ENCODE measurements at regions not wholly inside any gene's neighbourhood (a gene's known extent, or its start where the extent isn't known, plus 50 kb on each side); places are given as distances from the start of the nearest gene placed in this dataset.

- no peak for TF ChIP-seq CTCF (IDR thresholded peaks at IDR 0.05; ENCODE audit: control extremely low read depth in 1 of 3, insufficient read depth in 1 of 3, low read depth in 1 of 3, low read length in 3 of 3)
- TF ChIP-seq, protein P1, sequence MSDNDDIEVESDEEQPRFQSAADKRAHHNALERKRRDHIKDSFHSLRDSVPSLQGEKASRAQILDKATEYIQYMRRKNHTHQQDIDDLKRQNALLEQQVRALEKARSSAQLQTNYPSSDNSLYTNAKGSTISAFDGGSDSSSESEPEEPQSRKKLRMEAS (IDR thresholded peaks at IDR 0.05): no peak
- TF ChIP-seq TCF12 (IDR thresholded peaks at IDR 0.05; ENCODE audit: low read depth, low read length): no peak
- no peak for TF ChIP-seq RBBP5 (IDR thresholded peaks at IDR 0.05; ENCODE audit: borderline replicate concordance, low read depth, low read length)
- no peak for TF ChIP-seq KDM1A (IDR thresholded peaks at IDR 0.05; ENCODE audit: borderline replicate concordance, low read length)
- no peak for TF ChIP-seq EGR1 (IDR thresholded peaks at IDR 0.05; ENCODE audit: borderline replicate concordance, low read depth, low read length)
- no peak for TF ChIP-seq TEAD4 (IDR thresholded peaks at IDR 0.05; ENCODE audit: low read depth, low read length)
- no peak for TF ChIP-seq ZNF274 (IDR thresholded peaks at IDR 0.05; ENCODE audit: borderline replicate concordance, extremely low read depth, low read length)
- no peak for TF ChIP-seq POU5F1 (IDR thresholded peaks at IDR 0.05; ENCODE audit: low read depth, low read length)
These were observed 527.6 kb downstream of the LMO7 start for GRCh38 chr13:76163761-76164160.

All from H1 (cell line).